Renal pelvis (tissue), 1 donor: ENCODE measurements at regions not wholly inside any gene's neighbourhood (a gene's known extent, or its start where the extent isn't known, plus 50 kb on each side); places are given as distances from the start of the nearest gene placed in this dataset.

Experiments
- DNase-seq: peaks from one replicate; pipeline ENCODE4 v3.0.0-alpha.2; 2013

GRCh38 chr6:165718491-165718891, 55.5 kb upstream of the PDE10A start:
- no peak for DNase-seq

GRCh38 chr6:165717732-165718465, 54.9 kb upstream of the PDE10A start:
- no peak for DNase-seq

- DNase-seq = no peak
These were observed 53.8 kb upstream of the PDE10A start for GRCh38 chr6:165716886-165717285.

- no peak for DNase-seq
These were observed 52.4 kb upstream of the PDE10A start for GRCh38 chr6:165715428-165715827.

GRCh38 chr6:165714907-165715306, 51.9 kb upstream of the PDE10A start:
- DNase-seq = no peak

GRCh38 chr6:165713845-165714466, 50.9 kb upstream of the PDE10A start:
- DNase-seq = no peak
